H9 (cell line): ENCODE measurements at regions not wholly inside any gene's neighbourhood (a gene's known extent, or its start where the extent isn't known, plus 50 kb on each side); places are given as distances from the start of the nearest gene placed in this dataset.

Experiments used
- DNase-seq: peaks from one replicate; pipeline ENCODE4 v3.0.0-alpha.2; 2017
- H2AFZ ChIP-seq: one replicate; pipeline ENCODE4 v1.6.1; 2013; ENCODE audit warnings: mild to moderate bottlenecking, low read length, control low read depth, moderate library complexity
- H2AK5ac ChIP-seq: 2 replicates; pipeline ENCODE4 v1.6.1; 2013; ENCODE audit warnings: low read length, control low read depth, mixed read lengths; ENCODE audit not compliant: insufficient read length
- H2BK120ac ChIP-seq: one replicate; pipeline ENCODE4 v1.6.1; 2013; ENCODE audit warnings: low read depth, mild to moderate bottlenecking, low read length, control low read depth, inconsistent platforms; ENCODE audit not compliant: poor library complexity, severe bottlenecking
- H2BK12ac ChIP-seq: 2 replicates; pipeline ENCODE4 v1.6.1; 2013; ENCODE audit warnings: low read length, control low read depth, mixed read lengths, low read depth; ENCODE audit not compliant: insufficient read length
- H2BK15ac ChIP-seq: 2 replicates; pipeline ENCODE4 v1.6.1; 2013; ENCODE audit warnings: low read depth, low read length, control low read depth
- H2BK20ac ChIP-seq: one replicate; pipeline ENCODE4 v1.6.1; 2013; ENCODE audit warnings: low read depth, mild to moderate bottlenecking, low read length, control low read depth, inconsistent platforms; ENCODE audit not compliant: poor library complexity, severe bottlenecking
- H2BK5ac ChIP-seq: 2 replicates; pipeline ENCODE4 v1.6.1; 2013; ENCODE audit warnings: low read length, control low read depth, mixed read lengths; ENCODE audit not compliant: insufficient read length
- H3K14ac ChIP-seq: 2 replicates; pipeline ENCODE4 v1.6.1; 2013; ENCODE audit warnings: low read length, control low read depth; ENCODE audit not compliant: insufficient read depth
- H3K18ac ChIP-seq: 2 replicates; pipeline ENCODE4 v1.6.1; 2013; ENCODE audit warnings: low read depth, mild to moderate bottlenecking, mixed read lengths, low read length, control low read depth; ENCODE audit not compliant: insufficient read length
- H3K23ac ChIP-seq: 2 replicates; pipeline ENCODE4 v1.6.1; 2013; ENCODE audit warnings: low read length, control low read depth, mixed read lengths, low read depth; ENCODE audit not compliant: insufficient read length
- H3K23me2 ChIP-seq: 2 replicates; pipeline ENCODE4 v1.6.1; 2013; ENCODE audit warnings: low read depth, mild to moderate bottlenecking, mixed read lengths, low read length, control low read depth; ENCODE audit not compliant: insufficient read length, poor library complexity, severe bottlenecking
- H3K27ac ChIP-seq: 2 replicates; pipeline ENCODE4 v1.5.1; 2013; ENCODE audit warnings: low read length, control low read depth, mixed read lengths, low read depth; ENCODE audit not compliant: insufficient read length
- H3K27me3 ChIP-seq: 2 replicates; pipeline ENCODE4 v1.6.1; 2013; ENCODE audit warnings: low read length, control low read depth, inconsistent platforms; ENCODE audit not compliant: insufficient read depth
- H3K4ac ChIP-seq: 2 replicates; pipeline ENCODE4 v1.6.1; 2013; ENCODE audit warnings: low read depth, mild to moderate bottlenecking, control low read depth, inconsistent platforms, low read length, moderate library complexity
- H3K4me1 ChIP-seq: 2 replicates; pipeline ENCODE4 v1.6.1; 2013; ENCODE audit warnings: low read length, control low read depth, inconsistent platforms; ENCODE audit not compliant: insufficient read depth
- H3K4me2 ChIP-seq: 2 replicates; pipeline ENCODE4 v1.6.1; 2013; ENCODE audit warnings: low read length, control low read depth, mixed read lengths; ENCODE audit not compliant: insufficient read length, insufficient read depth
- H3K56ac ChIP-seq: 2 replicates; pipeline ENCODE4 v1.6.1; 2013; ENCODE audit warnings: low read depth, mild to moderate bottlenecking, mixed read lengths, low read length, control low read depth; ENCODE audit not compliant: insufficient read length
- H3K79me1 ChIP-seq: 2 replicates; pipeline ENCODE4 v1.6.1; 2013; ENCODE audit warnings: low read depth, mild to moderate bottlenecking, moderate library complexity, low read length, control low read depth, inconsistent platforms; ENCODE audit not compliant: insufficient read depth, poor library complexity, severe bottlenecking
- H3K79me2 ChIP-seq: 2 replicates; pipeline ENCODE4 v1.6.1; 2013; ENCODE audit warnings: low read length, control low read depth, inconsistent platforms; ENCODE audit not compliant: insufficient read depth
- H3K9ac ChIP-seq: 2 replicates; pipeline ENCODE4 v1.6.1; 2013; ENCODE audit warnings: low read length, control low read depth, mixed read lengths; ENCODE audit not compliant: insufficient read length; ENCODE audit errors: extremely low read depth
- H3K9me3 ChIP-seq: one replicate; pipeline ENCODE4 v1.6.1; 2013; ENCODE audit warnings: low read depth, low read length, inconsistent platforms; ENCODE audit not compliant: control insufficient read depth
- H3T11ph ChIP-seq: one replicate; pipeline ENCODE4 v1.6.1; 2013; ENCODE audit warnings: mild to moderate bottlenecking, low read length, control low read depth, inconsistent platforms
- H4K20me1 ChIP-seq: one replicate; pipeline ENCODE4 v1.6.1; 2013; ENCODE audit not compliant: control insufficient read depth, insufficient read length, insufficient read depth
- H4K5ac ChIP-seq: 2 replicates; pipeline ENCODE4 v1.6.1; 2013; ENCODE audit warnings: low read depth, mild to moderate bottlenecking, mixed read lengths, low read length, control low read depth; ENCODE audit not compliant: insufficient read length
- H4K8ac ChIP-seq: replicated peaks from 2 replicates; pipeline ENCODE4 v1.6.1; 2013; ENCODE audit warnings: low read length, control low read depth, mixed read lengths, low read depth; ENCODE audit not compliant: insufficient read length
- H4K91ac ChIP-seq: 2 replicates; pipeline ENCODE4 v1.6.1; 2013; ENCODE audit warnings: low read depth, mild to moderate bottlenecking, moderate library complexity, mixed read lengths, low read length, control low read depth; ENCODE audit not compliant: insufficient read length
- H3K27ac Mint-ChIP-seq, 3 experiments: 2 replicates in 2 of 3; 3 replicates in 1 of 3; pipeline ENCODE4 v1.8.0; 2020 to 2021; ENCODE audit warnings: mixed read lengths in 3 of 3, mild to moderate bottlenecking in 1 of 3, moderate library complexity in 1 of 3
- H3K27me3 Mint-ChIP-seq: 2 replicates; pipeline ENCODE4 v1.8.0; 2021; ENCODE audit warnings: low read depth, mild to moderate bottlenecking, moderate library complexity, mixed read lengths
- H3K36me3 Mint-ChIP-seq, 3 experiments: 2 replicates in 2 of 3; 3 replicates in 1 of 3; pipeline ENCODE4 v1.8.0; 2020 to 2021; ENCODE audit warnings: low read depth in 3 of 3, mixed read lengths in 3 of 3; ENCODE audit not compliant: insufficient read depth in 1 of 3
- H3K4me1 Mint-ChIP-seq, 2 experiments: 2 replicates each; pipeline ENCODE4 v1.8.0; 2020; ENCODE audit warnings: mixed read lengths in 2 of 2
- H3K4me3 Mint-ChIP-seq, 2 experiments: 2 replicates in 1 of 2; 3 replicates in 1 of 2; pipeline ENCODE4 v1.8.0; 2020 to 2021; ENCODE audit warnings: mild to moderate bottlenecking in 2 of 2, mixed read lengths in 2 of 2, moderate library complexity in 1 of 2
- H3K9me3 Mint-ChIP-seq, 2 experiments: 2 replicates in 1 of 2; 3 replicates in 1 of 2; pipeline ENCODE4 v1.8.0; 2020; ENCODE audit warnings: mild to moderate bottlenecking in 2 of 2, mixed read lengths in 2 of 2, moderate library complexity in 1 of 2
- WGBS: extraction: QIAGEN DNeasy Blood & Tissue Kit; methylation state at CpG from one replicate; pipeline ENCODE4 v1.1.7; 2013; ENCODE audit warnings: missing lambda C conversion rate, low lambda C conversion rate, mixed read lengths; ENCODE audit not compliant: insufficient read length; ENCODE audit errors: extremely low coverage; 5-methylcytosine and 5-hydroxymethylcytosine counted together
- TF ChIP-seq, protein P1 (sequence below): fragments of 200-600 bp; sonication (generic); conservative IDR thresholded peaks from 3 replicates; pipeline ENCODE4 v1.8.0; 2021; ENCODE audit warnings: antibody characterized with exemption, mild to moderate bottlenecking

GRCh38 chr10:129236274-129236691, 230.8 kb upstream of the MGMT start:
- H3K27ac Mint-ChIP-seq, result no peak overlapping the region
- Histone ChIP-seq H3K4me2 (no peak overlapping the region), H2BK5ac (no peak overlapping the region), H3K4ac (no peak overlapping the region), H3T11ph (no peak overlapping the region), H2AK5ac (no peak overlapping the region), H3K23ac (no peak overlapping the region), H3K18ac (no peak overlapping the region), H3K4me1 (no peaks in the 10 kb centered on the region), H2AFZ (no peak overlapping the region), H3K79me2 (no peaks in the 10 kb centered on the region), H3K27me3 (no peaks in the 10 kb centered on the region), H2BK15ac (no peak overlapping the region), H3K14ac (no peak overlapping the region), H3K79me1 (no peaks in the 10 kb centered on the region), H4K8ac (no peak overlapping the region), H4K5ac (no peak overlapping the region), H4K20me1 (no peaks in the 10 kb centered on the region), H3K56ac (no peak overlapping the region), H2BK12ac (no peak overlapping the region), H3K9me3 (no peaks in the 10 kb centered on the region), H2BK120ac (no peak overlapping the region), H4K91ac (no peak overlapping the region), H3K9ac (no peak overlapping the region), H3K23me2 (no peaks in the 10 kb centered on the region), H3K27ac (no peak overlapping the region), H2BK20ac (no peak overlapping the region)
- TF ChIP-seq, protein P1, sequence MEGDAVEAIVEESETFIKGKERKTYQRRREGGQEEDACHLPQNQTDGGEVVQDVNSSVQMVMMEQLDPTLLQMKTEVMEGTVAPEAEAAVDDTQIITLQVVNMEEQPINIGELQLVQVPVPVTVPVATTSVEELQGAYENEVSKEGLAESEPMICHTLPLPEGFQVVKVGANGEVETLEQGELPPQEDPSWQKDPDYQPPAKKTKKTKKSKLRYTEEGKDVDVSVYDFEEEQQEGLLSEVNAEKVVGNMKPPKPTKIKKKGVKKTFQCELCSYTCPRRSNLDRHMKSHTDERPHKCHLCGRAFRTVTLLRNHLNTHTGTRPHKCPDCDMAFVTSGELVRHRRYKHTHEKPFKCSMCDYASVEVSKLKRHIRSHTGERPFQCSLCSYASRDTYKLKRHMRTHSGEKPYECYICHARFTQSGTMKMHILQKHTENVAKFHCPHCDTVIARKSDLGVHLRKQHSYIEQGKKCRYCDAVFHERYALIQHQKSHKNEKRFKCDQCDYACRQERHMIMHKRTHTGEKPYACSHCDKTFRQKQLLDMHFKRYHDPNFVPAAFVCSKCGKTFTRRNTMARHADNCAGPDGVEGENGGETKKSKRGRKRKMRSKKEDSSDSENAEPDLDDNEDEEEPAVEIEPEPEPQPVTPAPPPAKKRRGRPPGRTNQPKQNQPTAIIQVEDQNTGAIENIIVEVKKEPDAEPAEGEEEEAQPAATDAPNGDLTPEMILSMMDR, result no peak
- no peak overlapping the region for H3K4me3 Mint-ChIP-seq
- no peak for DNase-seq
- WGBS, result no CpG with 5 or more reads among the region's 17 CpGs
- no peaks in the 10 kb centered on the region; the same call in 1 of the 2 replicates for H3K27me3 Mint-ChIP-seq
- no peaks in the 10 kb centered on the region for H3K4me1 Mint-ChIP-seq
- H3K36me3 Mint-ChIP-seq, result no peaks in the 10 kb centered on the region; a peak in 1 of 7 replicates
- no peaks in the 10 kb centered on the region; a peak in 1 of 5 replicates for H3K9me3 Mint-ChIP-seq
